Kidney (tissue), 13 donors: ENCODE measurements at regions not wholly inside any gene's neighbourhood (a gene's known extent, or its start where the extent isn't known, plus 50 kb on each side); places are given as distances from the start of the nearest gene placed in this dataset.

Source experiments
- DNase-seq, 5 donors: peaks; one replicate each; pipeline ENCODE4 v3.0.0-alpha.2; 2013 to 2020
- FAIRE-seq: peaks from 2 replicates; lab custom pipeline; 2012; peaks lifted over from hg19 to GRCh38; lab: Jason Lieb, UNC
- H3K27ac ChIP-seq, 2 donors: one replicate each; pipeline ENCODE4 v1.7.0; 2013; ENCODE audit warnings: low read depth in 2 of 2, low read length in 2 of 2, inconsistent platforms in 1 of 2
- H3K27me3 ChIP-seq: one replicate; pipeline ENCODE4 v1.7.1; 2013; ENCODE audit warnings: low read length, inconsistent platforms; ENCODE audit not compliant: control insufficient read depth, insufficient read depth
- H3K36me3 ChIP-seq, 3 donors: one replicate each; pipeline versions ENCODE4 v1.7.0 to v1.7.1; 2013; ENCODE audit warnings: low read length in 3 of 3, control low read depth in 1 of 3, inconsistent platforms in 1 of 3; ENCODE audit not compliant: insufficient read depth in 3 of 3, control insufficient read depth in 2 of 3
- H3K4me1 ChIP-seq, 3 donors: one replicate each; pipeline versions ENCODE4 v1.7.0 to v1.7.1; 2013; ENCODE audit warnings: low read length in 3 of 3, inconsistent platforms in 1 of 3, low read depth in 1 of 3; ENCODE audit not compliant: control insufficient read depth in 2 of 3, insufficient read depth in 2 of 3
- H3K4me3 ChIP-seq, 3 donors: one replicate each; pipeline versions ENCODE4 v1.7.0 to v1.8.1; 2013; ENCODE audit warnings: low read length in 3 of 3, control low read depth in 1 of 3, inconsistent platforms in 1 of 3
- H3K9ac ChIP-seq, 3 donors: one replicate each; pipeline versions ENCODE4 v1.7.0 to v1.7.1; 2013; ENCODE audit warnings: low read length in 3 of 3, control low read depth in 1 of 3, inconsistent platforms in 1 of 3
- H3K9me3 ChIP-seq, 3 donors: one replicate each; pipeline versions ENCODE4 v1.7.0 to v1.7.1; 2013; ENCODE audit warnings: low read length in 3 of 3, control low read depth in 1 of 3, inconsistent platforms in 1 of 3; ENCODE audit not compliant: control insufficient read depth in 2 of 3, insufficient read depth in 1 of 3
- intact Hi-C: fragments of 100-400 bp; cut with DNase I; formaldehyde crosslinking; loops from one replicate; pipeline ENCODE4 v1.11.1; 2022
- TF ChIP-seq, protein P1 (sequence below): IDR thresholded peaks from 3 replicates; pipeline ENCODE4 v1.5.1; 2012; ENCODE audit warnings: mild to moderate bottlenecking, moderate library complexity, borderline replicate concordance; ENCODE audit not compliant: insufficient read depth; ENCODE audit errors: extremely low read depth
- donor health status: control.
- donor health status: control.
- donor health status: control.
- donor health status: control.
- donor health status: control.
- donor health status: DM: yes; HTN: yes; CAD: no.
- donor health status: Normal renal cell carcinoma (clear cell type).

DNA sequence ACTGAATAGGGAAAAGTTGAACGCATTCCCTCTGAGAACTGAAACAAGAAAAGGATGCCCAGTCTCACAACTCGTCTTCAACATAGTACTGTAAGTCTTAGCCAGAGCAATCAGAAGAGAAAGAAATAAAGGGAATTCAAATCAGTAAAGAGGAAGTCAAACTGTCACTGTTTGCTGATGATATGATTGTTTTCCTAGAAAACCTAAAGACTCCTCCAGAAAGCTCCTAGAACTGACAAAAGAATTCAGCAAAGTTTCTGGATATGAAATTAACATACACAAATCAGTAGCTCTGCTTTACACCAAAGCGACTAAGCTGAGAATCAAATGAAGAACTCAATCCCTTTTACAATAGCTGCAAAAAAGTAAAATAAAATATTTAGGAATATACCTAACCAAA, 471.2 kb upstream of the CNTN5 start:
- Histone ChIP-seq H3K36me3 (no peaks in the 10 kb centered on the region), H3K27me3 (no peaks in the 10 kb centered on the region), H3K4me3 (no peak overlapping the region), H3K9ac (no peak overlapping the region), H3K27ac (no peak overlapping the region), H3K4me1 (no peaks in the 10 kb centered on the region), H3K9me3 (no peaks in the 10 kb centered on the region)
- TF ChIP-seq, protein P1, sequence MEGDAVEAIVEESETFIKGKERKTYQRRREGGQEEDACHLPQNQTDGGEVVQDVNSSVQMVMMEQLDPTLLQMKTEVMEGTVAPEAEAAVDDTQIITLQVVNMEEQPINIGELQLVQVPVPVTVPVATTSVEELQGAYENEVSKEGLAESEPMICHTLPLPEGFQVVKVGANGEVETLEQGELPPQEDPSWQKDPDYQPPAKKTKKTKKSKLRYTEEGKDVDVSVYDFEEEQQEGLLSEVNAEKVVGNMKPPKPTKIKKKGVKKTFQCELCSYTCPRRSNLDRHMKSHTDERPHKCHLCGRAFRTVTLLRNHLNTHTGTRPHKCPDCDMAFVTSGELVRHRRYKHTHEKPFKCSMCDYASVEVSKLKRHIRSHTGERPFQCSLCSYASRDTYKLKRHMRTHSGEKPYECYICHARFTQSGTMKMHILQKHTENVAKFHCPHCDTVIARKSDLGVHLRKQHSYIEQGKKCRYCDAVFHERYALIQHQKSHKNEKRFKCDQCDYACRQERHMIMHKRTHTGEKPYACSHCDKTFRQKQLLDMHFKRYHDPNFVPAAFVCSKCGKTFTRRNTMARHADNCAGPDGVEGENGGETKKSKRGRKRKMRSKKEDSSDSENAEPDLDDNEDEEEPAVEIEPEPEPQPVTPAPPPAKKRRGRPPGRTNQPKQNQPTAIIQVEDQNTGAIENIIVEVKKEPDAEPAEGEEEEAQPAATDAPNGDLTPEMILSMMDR: no peak
- DNase-seq (no peak), FAIRE-seq (no peak)
- intact Hi-C loops: no loop called here

DNA sequence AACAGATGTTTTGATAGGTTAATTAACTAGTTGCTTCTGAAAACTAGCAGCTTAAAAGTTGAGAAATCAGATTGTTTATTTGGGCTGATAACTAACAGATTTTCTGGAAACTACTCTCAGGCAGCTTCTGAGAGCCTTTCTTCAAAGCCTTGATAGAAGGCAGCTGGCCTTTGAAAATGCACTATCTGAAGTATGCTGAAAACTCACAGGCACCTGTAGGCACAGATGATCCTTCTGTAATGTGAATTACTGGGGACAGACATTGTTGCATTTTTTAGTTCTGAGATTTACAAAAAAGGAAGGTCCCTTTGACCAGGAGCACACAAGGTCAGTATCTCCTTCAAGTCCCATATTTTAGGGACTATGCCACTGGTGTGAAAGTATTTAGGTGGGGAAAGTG, 460.8 kb upstream of the CNTN5 start:
- DNase-seq (peak in 2 of 5 donors; percentile 11 to 32), FAIRE-seq (no peak)
- Histone ChIP-seq H3K9me3 (no peaks in the 10 kb centered on the region), H3K4me3 (no peak overlapping the region), H3K9ac (no peak overlapping the region), H3K27me3 (no peaks in the 10 kb centered on the region), H3K4me1 (no peaks in the 10 kb centered on the region), H3K27ac (no peak overlapping the region), H3K36me3 (no peaks in the 10 kb centered on the region)
- intact Hi-C loops: no loop called here
- TF ChIP-seq, protein P1: no peak

DNA sequence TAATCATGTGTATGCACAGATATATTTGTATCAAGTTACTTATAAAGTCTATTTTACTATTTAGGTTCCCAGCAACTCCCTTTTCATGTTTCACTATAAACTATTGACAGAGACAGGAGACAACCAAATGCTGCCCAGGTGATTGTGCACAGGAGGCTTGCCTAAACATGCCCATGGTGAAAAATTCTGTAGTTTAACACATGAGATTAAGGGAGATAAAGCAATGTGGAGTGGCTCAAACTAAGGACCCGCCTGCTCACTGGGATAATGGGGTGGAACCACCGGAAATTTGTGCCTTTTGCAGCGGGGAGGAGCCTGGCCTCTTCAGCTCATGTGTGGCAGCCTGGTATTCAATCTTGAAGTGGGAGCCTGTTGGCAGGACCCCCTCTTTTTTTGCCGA, 459.5 kb upstream of the CNTN5 start:
- no peaks in the 10 kb centered on the region for H3K27me3 ChIP-seq
- intact Hi-C loops: no loop called here
- H3K27ac ChIP-seq: no peak overlapping the region
- H3K36me3 ChIP-seq: no peaks in the 10 kb centered on the region
- H3K9me3 ChIP-seq: no peaks in the 10 kb centered on the region
- DNase-seq: peak in 1 of 5 donors; percentile 11
- TF ChIP-seq, protein P1: no peak
- no peak overlapping the region for H3K4me3 ChIP-seq
- no peaks in the 10 kb centered on the region for H3K4me1 ChIP-seq
- FAIRE-seq: no peak
- H3K9ac ChIP-seq: no peak overlapping the region

DNA sequence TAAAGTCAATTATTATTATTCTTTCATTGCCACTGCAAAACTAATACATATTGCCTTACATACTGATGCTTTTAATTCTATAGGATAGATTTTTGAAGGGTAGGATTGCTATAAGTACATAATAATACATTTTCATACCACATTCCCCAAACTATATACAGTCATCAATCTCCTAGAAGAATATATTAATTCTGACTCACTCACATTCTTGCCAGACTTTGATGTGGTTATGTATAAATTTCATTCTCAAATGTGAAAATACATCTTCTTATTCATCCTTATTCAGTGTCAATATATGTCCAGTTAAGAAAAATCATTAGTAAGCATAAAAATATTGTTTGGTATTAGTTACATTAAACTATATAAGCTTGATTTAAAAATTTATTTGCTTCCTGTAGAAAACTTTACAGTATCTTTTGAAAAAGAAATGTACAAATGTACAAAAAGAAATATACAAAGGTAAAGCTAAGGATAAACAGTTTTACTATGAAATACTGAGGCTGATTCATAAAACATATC, 458.8 kb upstream of the CNTN5 start:
- no peaks in the 10 kb centered on the region for H3K27me3 ChIP-seq
- H3K4me1 ChIP-seq: no peaks in the 10 kb centered on the region
- no peaks in the 10 kb centered on the region for H3K36me3 ChIP-seq
- H3K27ac ChIP-seq: no peak overlapping the region
- FAIRE-seq (no peak), DNase-seq (no peak)
- intact Hi-C loops: no loop called here
- H3K4me3 ChIP-seq: no peak overlapping the region
- H3K9me3 ChIP-seq: no peaks in the 10 kb centered on the region
- no peak overlapping the region for H3K9ac ChIP-seq
- TF ChIP-seq, protein P1: no peak
